Stimulated activated memory B cell treated with anti-CD40 and anti-IgM and Interleukin-4, amounts not matched to agents 10 μg/mL and 1 μg/mL and 100 μg/mL, for 72 hours (primary cell): ENCODE measurements at regions not wholly inside any gene's neighbourhood (a gene's known extent, or its start where the extent isn't known, plus 50 kb on each side); places are given as distances from the start of the nearest gene placed in this dataset.

ENCODE experiments used
- ATAC-seq: fragments of 150-1000 bp; cut with Tn5 transposase; 2 replicates; pipeline ENCODE4 v1.10.0; 2021
- H3K27ac Mint-ChIP-seq: one replicate; pipeline ENCODE4 v1.8.0; 2022; ENCODE audit warnings: mild to moderate bottlenecking, mixed read lengths
- H3K27me3 Mint-ChIP-seq: one replicate; pipeline ENCODE4 v1.8.0; 2022; ENCODE audit warnings: mixed read lengths
- H3K36me3 Mint-ChIP-seq: one replicate; pipeline ENCODE4 v1.8.0; 2022; ENCODE audit warnings: mixed read lengths
- H3K4me1 Mint-ChIP-seq: one replicate; pipeline ENCODE4 v1.8.0; 2022; ENCODE audit warnings: mixed read lengths
- H3K4me3 Mint-ChIP-seq: one replicate; pipeline ENCODE4 v1.8.0; 2022; ENCODE audit warnings: mild to moderate bottlenecking, moderate library complexity, mixed read lengths
- H3K9me3 Mint-ChIP-seq: one replicate; pipeline ENCODE4 v1.8.0; 2022; ENCODE audit warnings: mixed read lengths

DNA sequence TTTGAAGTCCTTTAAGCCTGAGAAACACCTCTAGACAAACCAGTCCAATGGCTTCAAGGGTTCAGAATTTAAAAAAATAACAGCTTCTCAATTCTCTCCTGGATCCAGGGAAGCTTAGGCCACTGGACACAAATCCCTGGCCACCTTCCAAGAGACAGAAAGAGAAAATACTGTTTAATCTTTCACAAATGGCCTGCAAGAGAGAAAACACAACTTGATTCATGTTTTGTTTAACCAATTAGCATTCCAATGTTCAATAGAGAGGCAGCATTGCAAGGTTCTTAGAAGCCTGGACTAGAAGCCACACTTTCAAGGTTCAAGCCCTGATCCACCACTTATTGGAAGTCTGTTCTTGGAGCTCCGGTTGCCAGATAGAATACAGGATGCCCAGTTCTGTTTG lies 109.0 kb upstream of the PARD3B start:
- ATAC-seq: no peak
- Mint-ChIP-seq H3K27me3 (no peaks in the 10 kb centered on the region), H3K36me3 (no peaks in the 10 kb centered on the region), H3K27ac (no peak overlapping the region), H3K4me1 (no peaks in the 10 kb centered on the region), H3K9me3 (peaks cover 10% of the 10 kb centered on the region), H3K4me3 (no peak overlapping the region)

DNA sequence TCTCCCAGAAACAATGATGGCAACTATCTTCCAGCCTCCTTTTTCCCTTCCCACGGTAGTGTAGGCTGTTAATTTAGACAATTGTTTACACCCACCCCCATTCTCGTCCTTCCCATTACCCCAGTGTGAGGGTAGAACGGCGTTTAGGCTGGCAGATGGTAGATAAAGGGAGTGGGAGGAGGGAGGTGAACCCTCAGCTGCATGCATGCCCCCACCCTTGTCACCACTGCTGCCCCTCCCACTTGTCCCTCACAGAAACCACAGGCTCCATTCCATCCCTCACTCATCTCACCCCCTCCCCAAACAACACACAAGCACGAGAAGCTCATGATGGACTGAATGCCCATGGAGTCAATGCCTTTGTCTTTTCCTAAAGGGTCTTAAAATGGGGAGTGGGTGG lies 107.9 kb upstream of the PARD3B start:
- Mint-ChIP-seq H3K9me3 (peaks cover 10% of the 10 kb centered on the region), H3K27me3 (no peaks in the 10 kb centered on the region), H3K27ac (no peak overlapping the region), H3K4me3 (no peak overlapping the region), H3K36me3 (no peaks in the 10 kb centered on the region), H3K4me1 (no peaks in the 10 kb centered on the region)
- no peak for ATAC-seq

DNA sequence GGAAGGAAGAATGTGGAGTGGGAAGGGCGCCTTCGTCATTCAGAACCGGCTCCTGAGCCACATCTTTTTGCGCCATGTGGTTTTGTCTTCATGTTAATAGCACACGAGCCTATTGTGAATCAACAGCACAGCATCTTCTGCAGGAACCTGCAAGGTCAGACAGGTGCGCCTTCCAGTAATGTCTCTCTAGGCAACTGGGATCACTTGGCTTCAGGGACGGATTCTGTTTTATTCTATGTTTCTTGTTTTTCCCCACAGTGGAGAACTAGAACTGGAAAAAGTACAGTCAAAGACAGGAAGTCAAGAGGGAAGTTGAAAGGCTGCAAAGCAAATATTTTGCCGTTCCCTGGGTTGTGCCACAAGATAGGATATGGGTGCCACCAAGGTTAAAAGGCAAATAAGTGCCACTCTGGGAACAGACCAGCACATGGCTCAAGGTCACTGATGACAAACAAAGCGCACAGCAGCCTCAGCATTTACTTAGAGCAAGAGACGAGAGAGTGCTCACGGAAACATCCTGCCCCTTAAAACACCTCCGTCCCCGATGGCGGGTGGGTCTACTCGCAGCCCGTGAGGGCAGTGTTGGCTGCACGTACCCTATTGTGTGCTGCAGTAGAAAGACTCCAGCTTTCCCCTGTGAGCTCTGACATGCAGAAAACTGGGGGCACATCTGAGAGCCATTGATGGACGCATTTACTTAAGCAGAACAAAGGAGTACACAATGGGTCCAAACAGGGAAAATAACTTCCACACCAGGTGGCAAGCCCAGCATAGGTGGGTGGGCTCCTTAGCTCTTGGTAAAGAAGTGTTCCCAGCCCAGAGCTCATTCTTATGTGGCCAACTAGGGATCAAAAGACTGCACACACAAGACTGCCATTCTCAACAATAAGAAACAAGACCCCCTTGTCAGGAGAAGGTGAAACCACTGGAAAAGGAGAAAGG lies 107.2 kb upstream of the PARD3B start:
- ATAC-seq: peak; percentile 16
- Mint-ChIP-seq H3K4me3 (no peak overlapping the region), H3K9me3 (peaks cover 7% of the 10 kb centered on the region), H3K27ac (no peak overlapping the region), H3K36me3 (no peaks in the 10 kb centered on the region), H3K27me3 (no peaks in the 10 kb centered on the region), H3K4me1 (no peaks in the 10 kb centered on the region)

GRCh38 chr2:204441316-204441715 lies 104.0 kb upstream of the PARD3B start:
- H3K4me1 Mint-ChIP-seq: no peaks in the 10 kb centered on the region
- H3K27ac Mint-ChIP-seq: no peak overlapping the region
- no peaks in the 10 kb centered on the region for H3K27me3 Mint-ChIP-seq
- no peaks in the 10 kb centered on the region for H3K36me3 Mint-ChIP-seq
- peaks cover 14% of the 10 kb centered on the region for H3K9me3 Mint-ChIP-seq
- ATAC-seq: no peak
- no peak overlapping the region for H3K4me3 Mint-ChIP-seq

DNA sequence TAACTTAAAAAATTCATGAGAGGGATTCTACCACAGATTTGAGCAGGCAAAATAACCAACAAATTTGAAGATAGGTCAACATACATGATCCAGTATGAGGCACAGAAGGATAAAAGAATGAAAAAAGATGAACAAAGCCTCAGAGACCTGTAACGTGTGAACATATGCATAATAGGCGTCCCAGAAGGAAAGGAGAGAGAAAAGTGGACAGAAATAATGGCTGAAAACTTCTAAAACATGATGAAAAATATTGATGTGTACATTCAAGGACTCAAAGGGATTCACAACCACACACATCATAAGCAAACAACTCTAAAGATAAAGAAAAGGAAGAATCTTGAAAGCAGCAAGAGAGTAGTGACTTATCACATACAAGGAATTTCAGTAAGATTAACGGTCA lies 100.1 kb upstream of the PARD3B start:
- no peak overlapping the region for H3K4me3 Mint-ChIP-seq
- ATAC-seq: no peak
- no peaks in the 10 kb centered on the region for H3K36me3 Mint-ChIP-seq
- H3K9me3 Mint-ChIP-seq: peaks cover 12% of the 10 kb centered on the region
- H3K4me1 Mint-ChIP-seq: no peaks in the 10 kb centered on the region
- H3K27ac Mint-ChIP-seq: no peak overlapping the region
- H3K27me3 Mint-ChIP-seq: no peaks in the 10 kb centered on the region

GRCh38 chr2:204447722-204448121 lies 97.6 kb upstream of the PARD3B start:
- no peaks in the 10 kb centered on the region for H3K27me3 Mint-ChIP-seq
- no peak overlapping the region for H3K27ac Mint-ChIP-seq
- H3K9me3 Mint-ChIP-seq: peaks cover 12% of the 10 kb centered on the region
- H3K4me3 Mint-ChIP-seq: no peak overlapping the region
- H3K36me3 Mint-ChIP-seq: no peaks in the 10 kb centered on the region
- no peaks in the 10 kb centered on the region for H3K4me1 Mint-ChIP-seq
- ATAC-seq: no peak

- Mint-ChIP-seq H3K27me3 (no peaks in the 10 kb centered on the region), H3K9me3 (peaks cover 7% of the 10 kb centered on the region), H3K4me3 (no peak overlapping the region), H3K36me3 (no peaks in the 10 kb centered on the region), H3K27ac (no peak overlapping the region), H3K4me1 (no peaks in the 10 kb centered on the region)
- ATAC-seq: no peak
Measured at GRCh38 chr2:204449977-204450376, 95.3 kb upstream of the PARD3B start.

GRCh38 chr2:204451766-204452165 lies 93.5 kb upstream of the PARD3B start:
- no peaks in the 10 kb centered on the region for H3K4me1 Mint-ChIP-seq
- no peaks in the 10 kb centered on the region for H3K27me3 Mint-ChIP-seq
- no peak for ATAC-seq
- no peak overlapping the region for H3K4me3 Mint-ChIP-seq
- H3K36me3 Mint-ChIP-seq: no peaks in the 10 kb centered on the region
- H3K9me3 Mint-ChIP-seq: no peaks in the 10 kb centered on the region
- no peak overlapping the region for H3K27ac Mint-ChIP-seq

GRCh38 chr2:204452464-204453023 lies 92.7 kb upstream of the PARD3B start:
- no peak overlapping the region for H3K27ac Mint-ChIP-seq
- H3K9me3 Mint-ChIP-seq: no peaks in the 10 kb centered on the region
- H3K4me3 Mint-ChIP-seq: no peak overlapping the region
- H3K27me3 Mint-ChIP-seq: no peaks in the 10 kb centered on the region
- no peaks in the 10 kb centered on the region for H3K4me1 Mint-ChIP-seq
- H3K36me3 Mint-ChIP-seq: no peaks in the 10 kb centered on the region
- ATAC-seq: no peak

GRCh38 chr2:204453730-204454167 lies 91.5 kb upstream of the PARD3B start:
- H3K36me3 Mint-ChIP-seq: no peaks in the 10 kb centered on the region
- no peak overlapping the region for H3K4me3 Mint-ChIP-seq
- no peaks in the 10 kb centered on the region for H3K9me3 Mint-ChIP-seq
- no peaks in the 10 kb centered on the region for H3K27me3 Mint-ChIP-seq
- H3K27ac Mint-ChIP-seq: no peak overlapping the region
- no peak for ATAC-seq
- H3K4me1 Mint-ChIP-seq: no peaks in the 10 kb centered on the region

DNA sequence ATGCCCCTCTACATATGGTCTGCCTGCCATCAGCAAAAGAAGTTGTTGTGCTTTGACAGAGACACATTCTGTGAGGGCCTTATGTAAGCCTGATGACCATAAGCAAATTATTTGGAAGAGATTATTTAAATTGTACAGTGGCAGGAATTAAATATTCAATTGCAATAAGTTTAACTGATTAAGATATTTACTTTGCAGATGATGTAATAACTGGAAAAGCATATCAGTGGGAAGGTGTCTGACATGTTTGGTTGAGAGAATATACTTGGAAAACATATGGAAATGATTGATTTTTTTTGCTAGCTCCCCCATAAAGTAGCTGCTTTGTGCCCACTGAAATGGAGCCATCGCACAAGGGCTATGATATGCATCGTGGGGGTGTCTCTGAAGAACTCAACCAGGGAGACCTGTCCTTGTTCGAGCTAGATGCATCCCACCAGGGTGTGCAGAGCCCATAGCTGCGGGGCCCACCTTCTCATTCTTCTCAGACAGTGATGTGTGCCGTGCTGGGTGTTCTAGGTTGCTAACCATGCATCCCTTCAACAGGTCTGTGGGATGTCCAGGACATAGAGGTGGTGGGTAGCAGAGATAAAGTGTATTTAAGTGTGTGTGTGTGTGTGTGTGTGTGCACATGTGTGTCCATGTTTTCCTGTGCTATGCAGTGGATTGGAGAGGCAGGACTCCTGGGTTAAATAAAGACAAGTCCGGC lies 90.4 kb upstream of the PARD3B start:
- no peaks in the 10 kb centered on the region for H3K36me3 Mint-ChIP-seq
- no peaks in the 10 kb centered on the region for H3K4me1 Mint-ChIP-seq
- no peak overlapping the region for H3K4me3 Mint-ChIP-seq
- ATAC-seq: no peak
- H3K27ac Mint-ChIP-seq: no peak overlapping the region
- no peaks in the 10 kb centered on the region for H3K9me3 Mint-ChIP-seq
- H3K27me3 Mint-ChIP-seq: no peaks in the 10 kb centered on the region

DNA sequence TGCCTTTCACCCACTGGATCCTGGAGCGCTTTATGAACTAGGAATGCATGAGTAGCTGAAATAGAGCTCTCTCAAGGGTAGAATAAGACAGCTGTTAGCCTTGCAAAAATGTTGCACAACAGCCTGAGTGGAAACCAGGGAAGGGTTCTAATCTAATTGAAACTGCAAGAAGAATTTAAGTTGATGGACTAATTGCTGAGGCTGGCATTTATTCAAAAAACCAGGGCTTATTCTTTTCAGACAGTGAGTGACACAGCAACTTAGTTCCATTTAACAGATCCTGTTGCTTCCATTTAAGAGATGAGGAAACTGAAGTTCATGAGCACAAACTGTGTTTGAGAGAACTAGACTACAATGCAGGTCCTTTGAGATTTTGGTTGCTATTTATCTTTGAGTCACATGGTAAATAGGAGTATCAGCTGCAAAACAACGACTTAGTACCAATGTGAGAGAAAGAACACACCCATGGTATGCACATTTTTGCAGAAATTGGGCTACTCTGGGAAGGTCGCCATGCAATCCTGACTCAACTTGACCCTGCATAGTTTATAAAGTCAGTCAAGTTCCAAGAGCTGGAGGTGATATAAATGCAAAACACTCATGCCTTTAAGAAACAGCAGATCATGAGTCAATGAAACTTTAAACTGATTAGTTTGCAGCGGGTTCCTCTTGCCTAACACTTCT lies 76.4 kb upstream of the PARD3B start:
- H3K36me3 Mint-ChIP-seq: no peaks in the 10 kb centered on the region
- no peaks in the 10 kb centered on the region for H3K4me1 Mint-ChIP-seq
- no peak overlapping the region for H3K27ac Mint-ChIP-seq
- no peaks in the 10 kb centered on the region for H3K9me3 Mint-ChIP-seq
- H3K4me3 Mint-ChIP-seq: no peak overlapping the region
- no peak for ATAC-seq
- H3K27me3 Mint-ChIP-seq: no peaks in the 10 kb centered on the region

- H3K9me3 Mint-ChIP-seq: no peaks in the 10 kb centered on the region
- no peaks in the 10 kb centered on the region for H3K4me1 Mint-ChIP-seq
- H3K27ac Mint-ChIP-seq: no peak overlapping the region
- no peak overlapping the region for H3K4me3 Mint-ChIP-seq
- H3K36me3 Mint-ChIP-seq: no peaks in the 10 kb centered on the region
- no peaks in the 10 kb centered on the region for H3K27me3 Mint-ChIP-seq
- no peak for ATAC-seq
Measured at GRCh38 chr2:204470178-204470620, 75.1 kb upstream of the PARD3B start.

GRCh38 chr2:204470621-204471196 lies 74.6 kb upstream of the PARD3B start:
- no peaks in the 10 kb centered on the region for H3K36me3 Mint-ChIP-seq
- H3K9me3 Mint-ChIP-seq: no peaks in the 10 kb centered on the region
- no peak for ATAC-seq
- no peak overlapping the region for H3K4me3 Mint-ChIP-seq
- H3K27ac Mint-ChIP-seq: no peak overlapping the region
- no peaks in the 10 kb centered on the region for H3K4me1 Mint-ChIP-seq
- H3K27me3 Mint-ChIP-seq: no peaks in the 10 kb centered on the region

DNA sequence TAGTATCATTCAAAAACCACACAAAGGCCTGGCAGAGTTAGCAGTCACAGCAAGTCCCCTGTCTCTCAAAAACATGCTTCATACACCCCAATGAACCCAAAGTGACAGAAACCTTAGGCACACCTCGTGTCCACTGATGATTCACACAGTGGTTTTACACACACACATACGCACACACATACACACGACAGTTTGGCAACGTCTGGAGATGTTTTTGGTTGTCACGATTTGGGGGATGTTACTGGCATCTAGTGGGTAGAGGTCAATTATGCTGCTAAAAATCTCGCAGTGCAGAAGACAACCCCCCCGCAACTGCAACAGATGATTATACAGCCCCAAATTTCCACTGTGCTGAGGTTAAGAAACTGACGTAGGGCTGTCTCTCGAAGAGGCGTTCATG lies 72.9 kb upstream of the PARD3B start:
- H3K4me1 Mint-ChIP-seq: no peaks in the 10 kb centered on the region
- no peak overlapping the region for H3K4me3 Mint-ChIP-seq
- no peaks in the 10 kb centered on the region for H3K36me3 Mint-ChIP-seq
- H3K27ac Mint-ChIP-seq: no peak overlapping the region
- no peaks in the 10 kb centered on the region for H3K9me3 Mint-ChIP-seq
- no peaks in the 10 kb centered on the region for H3K27me3 Mint-ChIP-seq
- no peak for ATAC-seq
